Lung (tissue), 11 donors: ENCODE measurements at regions not wholly inside any gene's neighbourhood (a gene's known extent, or its start where the extent isn't known, plus 50 kb on each side); places are given as distances from the start of the nearest gene placed in this dataset.

Experiments
- ATAC-seq: fragments of 200-7000 bp; cut with Tn5 transposase; one replicate; pipeline ENCODE4 v1.9.1; 2020; ENCODE audit warnings: moderate number of reproducible peaks; ENCODE audit not compliant: insufficient read depth, low FRiP score
- DNase-seq, 3 donors: peaks; one replicate each; pipeline ENCODE4 v3.0.0-alpha.2; 2013 to 2017
- H3K27ac ChIP-seq, 2 donors: one replicate each; pipeline ENCODE4 v1.5.1; 2013; ENCODE audit warnings: mild to moderate bottlenecking in 2 of 2, moderate library complexity in 2 of 2, control low read depth in 1 of 2, inconsistent platforms in 1 of 2, low read depth in 1 of 2, low read length in 1 of 2
- H3K27me3 ChIP-seq, 3 donors: one replicate each; pipeline ENCODE4 v1.5.1; 2013; ENCODE audit warnings: low read length in 2 of 3; ENCODE audit not compliant: control insufficient read depth in 3 of 3, insufficient read depth in 3 of 3
- H3K36me3 ChIP-seq, 4 donors: one replicate each; pipeline ENCODE4 v1.5.1; 2013; ENCODE audit warnings: low read length in 4 of 4, mild to moderate bottlenecking in 1 of 4, moderate library complexity in 1 of 4; ENCODE audit not compliant: control insufficient read depth in 4 of 4, insufficient read depth in 4 of 4
- H3K4me1 ChIP-seq, 5 donors: one replicate each; pipeline ENCODE4 v1.5.1; 2013; ENCODE audit warnings: low read length in 5 of 5, mild to moderate bottlenecking in 2 of 5, moderate library complexity in 1 of 5; ENCODE audit not compliant: control insufficient read depth in 5 of 5, insufficient read depth in 5 of 5
- H3K4me3 ChIP-seq: one replicate; pipeline ENCODE4 v1.5.1; 2013; ENCODE audit warnings: mild to moderate bottlenecking, control low read depth, moderate library complexity
- H3K9ac ChIP-seq, 2 donors: one replicate each; pipeline ENCODE4 v1.5.1; 2013; ENCODE audit warnings: low read length in 2 of 2, control low read depth in 1 of 2; ENCODE audit not compliant: insufficient read depth in 1 of 2
- H3K9me3 ChIP-seq, 4 donors: one replicate each; pipeline ENCODE4 v1.5.1; 2013; ENCODE audit warnings: low read length in 3 of 4, mild to moderate bottlenecking in 1 of 4, moderate library complexity in 1 of 4; ENCODE audit not compliant: control insufficient read depth in 4 of 4, insufficient read depth in 3 of 4
- WGBS, 2 donors: extraction: QIAGEN DNeasy Blood & Tissue Kit; methylation state at CpG; one replicate each; pipeline ENCODE4 v1.1.7; 2013; 5-methylcytosine and 5-hydroxymethylcytosine counted together
- TF ChIP-seq, protein P1 (sequence below): IDR thresholded peaks from 2 replicates; pipeline ENCODE4 v1.5.1; 2012; ENCODE audit warnings: mild to moderate bottlenecking; ENCODE audit errors: control extremely low read depth, extremely low read depth
- donor health status: control.
- donor health status: control.
- donor health status: Bipolar disorder and iron deficiency.
- donor health status: healthy.
- donor health status: DM: yes; HTN: yes; CAD: no.

DNA sequence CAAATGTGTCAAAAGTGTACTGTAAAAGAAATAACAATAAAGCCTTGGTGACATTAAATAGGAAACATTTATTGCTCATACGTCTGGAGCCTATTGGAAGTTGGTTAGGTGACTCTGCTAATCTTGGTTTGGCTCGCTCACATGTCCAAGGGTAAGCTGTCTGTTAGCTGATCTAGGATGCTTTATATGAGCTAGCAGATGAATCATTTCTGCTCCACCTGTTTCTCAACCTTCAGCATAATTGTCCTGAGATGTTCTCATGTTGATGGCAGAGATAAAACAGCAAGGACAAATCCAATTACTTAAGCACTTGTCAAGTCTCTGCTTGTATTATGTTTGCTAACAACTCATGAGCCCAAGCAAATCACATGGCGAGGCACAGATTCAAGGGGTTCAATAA lies 56.0 kb upstream of the CD53 start:
- no peak for ATAC-seq
- TF ChIP-seq, protein P1, sequence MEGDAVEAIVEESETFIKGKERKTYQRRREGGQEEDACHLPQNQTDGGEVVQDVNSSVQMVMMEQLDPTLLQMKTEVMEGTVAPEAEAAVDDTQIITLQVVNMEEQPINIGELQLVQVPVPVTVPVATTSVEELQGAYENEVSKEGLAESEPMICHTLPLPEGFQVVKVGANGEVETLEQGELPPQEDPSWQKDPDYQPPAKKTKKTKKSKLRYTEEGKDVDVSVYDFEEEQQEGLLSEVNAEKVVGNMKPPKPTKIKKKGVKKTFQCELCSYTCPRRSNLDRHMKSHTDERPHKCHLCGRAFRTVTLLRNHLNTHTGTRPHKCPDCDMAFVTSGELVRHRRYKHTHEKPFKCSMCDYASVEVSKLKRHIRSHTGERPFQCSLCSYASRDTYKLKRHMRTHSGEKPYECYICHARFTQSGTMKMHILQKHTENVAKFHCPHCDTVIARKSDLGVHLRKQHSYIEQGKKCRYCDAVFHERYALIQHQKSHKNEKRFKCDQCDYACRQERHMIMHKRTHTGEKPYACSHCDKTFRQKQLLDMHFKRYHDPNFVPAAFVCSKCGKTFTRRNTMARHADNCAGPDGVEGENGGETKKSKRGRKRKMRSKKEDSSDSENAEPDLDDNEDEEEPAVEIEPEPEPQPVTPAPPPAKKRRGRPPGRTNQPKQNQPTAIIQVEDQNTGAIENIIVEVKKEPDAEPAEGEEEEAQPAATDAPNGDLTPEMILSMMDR: no peak
- H3K4me1 ChIP-seq: no peaks in the 10 kb centered on the region

GRCh38 chr1:110811529-110811928 lies 61.4 kb upstream of the CD53 start:
- Histone ChIP-seq H3K9me3 (peaks cover 0 to 2% (median 0%) of the 10 kb centered on the region in 4 donors), H3K9ac (no peak overlapping the region), H3K27ac (no peak overlapping the region), H3K4me3 (no peak overlapping the region), H3K27me3 (no peaks in the 10 kb centered on the region), H3K36me3 (no peaks in the 10 kb centered on the region), H3K4me1 (no peaks in the 10 kb centered on the region)
- 38 to 39% methylated on average over 1 of the region's 1 CpG for WGBS, 2 donors
- no peak for ATAC-seq
- no peak for DNase-seq
- TF ChIP-seq, protein P1: no peak

More for the DNA sequence above, 56.0 kb upstream of the CD53 start:
- Histone ChIP-seq H3K27ac (no peak overlapping the region), H3K27me3 (peaks cover 0 to 4% (median 0%) of the 10 kb centered on the region in 3 donors), H3K4me3 (no peak overlapping the region), H3K9ac (no peak overlapping the region), H3K36me3 (no peaks in the 10 kb centered on the region), H3K9me3 (no peaks in the 10 kb centered on the region)
- no peak for DNase-seq
- 75 to 93% methylated on average over 3 of the region's 3 CpGs for WGBS, 2 donors

DNA sequence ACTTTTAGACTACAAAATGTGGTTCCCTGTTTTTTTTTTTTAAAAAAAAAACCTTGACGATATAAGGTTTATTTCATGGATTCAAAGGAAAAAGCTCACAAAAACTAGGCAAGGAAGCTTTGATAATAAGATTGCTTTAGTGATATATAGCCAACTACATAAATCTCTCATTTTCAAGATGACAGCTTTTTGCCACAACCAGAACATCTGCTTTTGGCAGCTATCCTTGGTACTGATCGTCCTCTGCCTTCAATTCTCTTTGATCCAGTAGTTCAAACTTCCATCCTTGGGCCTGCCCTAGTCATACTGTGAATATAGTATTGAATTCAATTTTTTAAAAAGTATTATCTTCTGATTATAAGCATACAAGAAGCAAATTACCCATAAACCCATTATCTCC lies 72.9 kb upstream of the CD53 start:
- TF ChIP-seq, protein P1: no peak
- ATAC-seq: no peak
- 56 to 60% methylated on average over 2 of the region's 2 CpGs for WGBS, 2 donors

GRCh38 chr1:110798691-110799256 lies 74.2 kb upstream of the CD53 start:
- no peak overlapping the region for H3K9ac ChIP-seq
- ATAC-seq (no peak), DNase-seq (no peak)
- H3K27me3 ChIP-seq: no peaks in the 10 kb centered on the region
- H3K9me3 ChIP-seq: no peaks in the 10 kb centered on the region
- WGBS, 2 donors: 68 to 75% methylated on average over 3 of the region's 3 CpGs
- no peak overlapping the region for H3K27ac ChIP-seq
- H3K36me3 ChIP-seq: no peaks in the 10 kb centered on the region
- TF ChIP-seq, protein P1: no peak
- H3K4me3 ChIP-seq: no peak overlapping the region
- H3K4me1 ChIP-seq: no peaks in the 10 kb centered on the region

More for the DNA sequence above, 72.9 kb upstream of the CD53 start:
- Histone ChIP-seq H3K4me3 (no peak overlapping the region), H3K27ac (no peak overlapping the region), H3K4me1 (no peaks in the 10 kb centered on the region), H3K9ac (no peak overlapping the region), H3K9me3 (no peaks in the 10 kb centered on the region), H3K36me3 (no peaks in the 10 kb centered on the region), H3K27me3 (no peaks in the 10 kb centered on the region)
- no peak for DNase-seq
